Neuronal stem cell (in vitro differentiated cells): ENCODE measurements at regions not wholly inside any gene's neighbourhood (a gene's known extent, or its start where the extent isn't known, plus 50 kb on each side); places are given as distances from the start of the nearest gene placed in this dataset.

Experiments
- DNase-seq: peaks from one replicate; pipeline ENCODE4 v3.0.0-alpha.2; 2013; ENCODE audit warnings: low spot score
- H2AFZ ChIP-seq: one replicate; pipeline ENCODE4 v1.6.1; 2013; ENCODE audit warnings: mild to moderate bottlenecking, low read length, inconsistent platforms
- H2AK5ac ChIP-seq: 2 replicates; pipeline ENCODE4 v1.6.1; 2013; ENCODE audit warnings: low read depth, mild to moderate bottlenecking, inconsistent platforms, low read length, moderate library complexity, mixed read lengths
- H2BK120ac ChIP-seq: 2 replicates; pipeline ENCODE4 v1.6.1; 2013; ENCODE audit warnings: low read depth, mild to moderate bottlenecking, inconsistent platforms, low read length, moderate library complexity, mixed read lengths
- H2BK12ac ChIP-seq: one replicate; pipeline ENCODE4 v1.6.1; 2013; ENCODE audit warnings: low read length, inconsistent platforms
- H2BK15ac ChIP-seq: 2 replicates; pipeline ENCODE4 v1.6.1; 2013; ENCODE audit warnings: mild to moderate bottlenecking, low read length, inconsistent platforms, mixed read lengths
- H2BK5ac ChIP-seq: one replicate; pipeline ENCODE4 v1.6.1; 2013; ENCODE audit warnings: inconsistent platforms, mild to moderate bottlenecking, low read length, moderate library complexity
- H3K14ac ChIP-seq: one replicate; pipeline ENCODE4 v1.6.1; 2013; ENCODE audit warnings: low read length, inconsistent platforms
- H3K18ac ChIP-seq: 2 replicates; pipeline ENCODE4 v1.6.1; 2013; ENCODE audit warnings: low read length, inconsistent platforms
- H3K23ac ChIP-seq: 2 replicates; pipeline ENCODE4 v1.6.1; 2013; ENCODE audit warnings: low read depth, mild to moderate bottlenecking, mixed read lengths, low read length, inconsistent platforms; ENCODE audit not compliant: poor library complexity
- H3K27ac ChIP-seq: replicated peaks from 3 replicates; pipeline ENCODE4 v1.5.1; 2013; ENCODE audit warnings: low read length, inconsistent platforms
- H3K27me3 ChIP-seq, 3 experiments: 2 replicates each; pipeline ENCODE4 v1.6.1; 2013; ENCODE audit warnings: low read length in 3 of 3, mild to moderate bottlenecking in 2 of 3, inconsistent platforms in 1 of 3, low read depth in 1 of 3, mixed read lengths in 1 of 3, moderate library complexity in 1 of 3; ENCODE audit not compliant: control insufficient read depth in 3 of 3, insufficient read depth in 3 of 3
- H3K36me3 ChIP-seq, 2 donors: replicated peaks in 1 of 2; 2 replicates each; pipeline ENCODE4 v1.6.1; 2013; ENCODE audit warnings: low read length in 2 of 2; ENCODE audit not compliant: control insufficient read depth in 2 of 2, insufficient read depth in 2 of 2
- H3K4ac ChIP-seq: 2 replicates; pipeline ENCODE4 v1.6.1; 2013; ENCODE audit warnings: inconsistent platforms, mild to moderate bottlenecking, low read length, moderate library complexity
- H3K4me1 ChIP-seq, 2 donors: 1 replicate in 1 of 2; 2 replicates in 1 of 2; pipeline ENCODE4 v1.6.1; 2013; ENCODE audit warnings: low read length in 2 of 2, low read depth in 1 of 2; ENCODE audit not compliant: control insufficient read depth in 2 of 2, insufficient read depth in 1 of 2
- H3K4me2 ChIP-seq: one replicate; pipeline ENCODE4 v1.6.1; 2013; ENCODE audit warnings: mild to moderate bottlenecking, low read length, inconsistent platforms; ENCODE audit not compliant: insufficient read depth, poor library complexity, severe bottlenecking
- H3K4me3 ChIP-seq, 2 donors: 2 replicates each; pipeline ENCODE4 v1.5.1; 2013; ENCODE audit warnings: low read length in 2 of 2, mild to moderate bottlenecking in 2 of 2, inconsistent platforms in 1 of 2, moderate library complexity in 1 of 2
- H3K79me1 ChIP-seq: one replicate; pipeline ENCODE4 v1.6.1; 2013; ENCODE audit warnings: low read depth, mild to moderate bottlenecking, inconsistent platforms, low read length, moderate library complexity
- H3K9ac ChIP-seq: one replicate; pipeline ENCODE4 v1.6.1; 2013; ENCODE audit warnings: mild to moderate bottlenecking, low read depth, low read length, inconsistent platforms; ENCODE audit not compliant: poor library complexity
- H3K9me3 ChIP-seq, 2 donors: replicated peaks in 1 of 2; 2 replicates each; pipeline versions ENCODE3 to v1.6.1; 2013; ENCODE audit warnings: low read length in 2 of 2, mild to moderate bottlenecking in 2 of 2, inconsistent platforms in 1 of 2, low read depth in 1 of 2, mixed read lengths in 1 of 2, moderate library complexity in 1 of 2; ENCODE audit not compliant: control insufficient read depth in 2 of 2, insufficient read depth in 1 of 2
- H4K8ac ChIP-seq: one replicate; pipeline ENCODE4 v1.6.1; 2013; ENCODE audit warnings: low read depth, mild to moderate bottlenecking, inconsistent platforms, low read length, moderate library complexity
- H4K91ac ChIP-seq: one replicate; pipeline ENCODE4 v1.6.1; 2013; ENCODE audit warnings: low read length, low read depth, mild to moderate bottlenecking, inconsistent platforms; ENCODE audit not compliant: poor library complexity
- WGBS, 2 donors: extraction: QIAGEN DNeasy Blood & Tissue Kit; methylation state at CpG; one replicate each; pipeline ENCODE4 v1.1.7; 2013; ENCODE audit warnings: missing lambda C conversion rate in 2 of 2, mixed read lengths in 1 of 2; ENCODE audit not compliant: insufficient read length in 2 of 2, insufficient replicate concordance in 1 of 2; ENCODE audit errors: extremely low coverage in 2 of 2; 5-methylcytosine and 5-hydroxymethylcytosine counted together

GRCh38 chr21:14876524-14876840, 188.3 kb downstream of the NRIP1 start:
- Histone ChIP-seq H3K14ac (no peak overlapping the region), H3K27ac (no peak overlapping the region), H3K9me3 (peaks cover 0 to 4% of the 10 kb centered on the region in 2 donors), H4K8ac (no peak overlapping the region), H2BK15ac (no peak overlapping the region), H3K79me1 (no peaks in the 10 kb centered on the region), H2BK5ac (no peak overlapping the region), H3K36me3 (no peaks in the 10 kb centered on the region), H3K9ac (no peak overlapping the region), H3K18ac (peak overlapping the region; percentile 6), H3K4me2 (no peak overlapping the region), H3K4me1 (peaks cover 16 to 25% of the 10 kb centered on the region in 2 donors), H4K91ac (no peak overlapping the region), H3K4ac (no peak overlapping the region), H3K27me3 (peaks cover 0 to 16% (median 0%) of the 10 kb centered on the region in 3 experiments), H2BK120ac (no peak overlapping the region), H3K23ac (no peak overlapping the region), H2BK12ac (no peak overlapping the region), H3K4me3 (no peak overlapping the region), H2AFZ (no peak overlapping the region), H2AK5ac (no peak overlapping the region)
- no peak for DNase-seq
- WGBS, 2 donors = no CpG with 5 or more reads among the region's 6 CpGs

DNA sequence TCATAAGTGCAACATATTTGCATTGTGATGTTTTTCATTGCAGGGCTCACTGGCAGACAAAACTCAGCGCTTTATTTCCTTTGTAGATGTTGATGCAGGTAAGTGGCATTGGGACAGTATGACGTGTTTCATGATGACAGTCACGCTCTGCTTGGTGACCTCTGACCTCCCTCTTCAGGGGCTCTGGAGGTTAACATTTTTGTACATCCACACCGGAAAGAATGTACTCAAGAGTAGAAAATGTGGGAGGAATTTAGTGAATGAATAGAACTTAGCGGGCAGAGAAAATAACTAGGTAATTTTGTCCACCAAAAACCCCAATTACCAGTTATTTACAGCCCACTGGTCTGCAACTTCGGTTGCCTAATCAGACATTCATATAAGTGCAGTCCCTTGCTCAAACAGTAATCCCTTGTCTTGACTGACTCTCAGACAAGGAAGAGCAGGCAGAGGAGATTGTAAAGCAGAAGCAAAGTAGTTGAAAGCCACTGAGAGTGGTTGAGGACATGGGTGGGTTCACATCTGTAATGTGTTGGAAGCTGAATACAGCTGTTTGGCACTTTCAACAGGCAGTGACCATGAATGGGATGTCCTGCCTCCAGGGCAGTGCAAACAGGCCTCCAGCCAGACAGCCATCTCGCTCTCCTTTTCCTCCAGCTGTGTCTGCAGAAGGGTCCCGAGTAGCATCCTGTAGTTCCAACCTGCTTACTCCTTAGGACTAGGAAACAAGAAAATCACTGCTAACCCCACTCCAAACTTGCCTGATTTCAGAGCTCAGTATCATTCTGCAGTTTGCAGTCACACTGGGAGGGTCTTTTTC, 188.9 kb downstream of the NRIP1 start:
- Histone ChIP-seq H2BK15ac (no peak overlapping the region), H3K79me1 (no peaks in the 10 kb centered on the region), H3K4me3 (no peak overlapping the region), H2AK5ac (no peak overlapping the region), H3K9me3 (peaks cover 0 to 4% of the 10 kb centered on the region in 2 donors), H2BK120ac (no peak overlapping the region), H3K27ac (no peak overlapping the region), H2BK12ac (no peak overlapping the region), H3K14ac (no peak overlapping the region), H3K9ac (no peak overlapping the region), H3K27me3 (peaks cover 0 to 16% (median 0%) of the 10 kb centered on the region in 3 experiments), H3K36me3 (no peaks in the 10 kb centered on the region), H3K4me1 (peaks cover 16 to 25% of the 10 kb centered on the region in 2 donors), H3K4ac (no peak overlapping the region), H3K4me2 (no peak overlapping the region), H3K18ac (no peak overlapping the region), H4K91ac (no peak overlapping the region), H2BK5ac (no peak overlapping the region), H2AFZ (no peak overlapping the region), H3K23ac (no peak overlapping the region), H4K8ac (no peak overlapping the region)
- DNase-seq = no peak
- no CpG with 5 or more reads among the region's 8 CpGs for WGBS, 2 donors

GRCh38 chr21:14875186-14875585, 189.6 kb downstream of the NRIP1 start:
- Histone ChIP-seq H2BK12ac (no peak overlapping the region), H3K14ac (no peak overlapping the region), H2BK120ac (no peak overlapping the region), H3K4me1 (peaks cover 16 to 25% of the 10 kb centered on the region in 2 donors), H3K4me2 (no peak overlapping the region), H2BK15ac (no peak overlapping the region), H2AK5ac (no peak overlapping the region), H4K8ac (no peak overlapping the region), H3K27ac (no peak overlapping the region), H3K9me3 (peaks cover 0 to 4% of the 10 kb centered on the region in 2 donors), H3K79me1 (no peaks in the 10 kb centered on the region), H2AFZ (no peak overlapping the region), H2BK5ac (no peak overlapping the region), H3K18ac (no peak overlapping the region), H3K4ac (no peak overlapping the region), H3K27me3 (peaks cover 0 to 12% (median 0%) of the 10 kb centered on the region in 3 experiments), H3K36me3 (no peaks in the 10 kb centered on the region), H4K91ac (no peak overlapping the region), H3K9ac (no peak overlapping the region), H3K4me3 (no peak overlapping the region), H3K23ac (no peak overlapping the region)
- no CpG with 5 or more reads among the region's 1 CpG for WGBS, 2 donors
- no peak for DNase-seq

DNA sequence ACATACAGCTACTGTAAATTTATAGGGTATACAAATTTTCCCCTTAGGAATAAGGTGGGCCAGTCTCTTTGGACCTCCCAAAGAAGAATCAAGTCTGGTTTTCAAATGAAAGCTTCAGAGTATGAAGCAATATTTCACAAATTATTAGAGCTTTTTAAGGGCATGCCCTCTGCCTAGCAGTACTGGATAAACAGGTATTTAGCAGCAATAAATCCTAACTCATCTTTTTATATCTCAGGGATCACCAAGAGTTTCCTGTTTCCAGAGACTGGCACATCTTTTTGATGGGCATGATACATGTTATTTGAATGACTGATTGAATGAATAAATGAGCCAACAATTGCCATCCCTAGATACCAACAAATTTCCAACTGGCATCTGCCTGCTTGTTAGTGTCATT, 190.4 kb downstream of the NRIP1 start:
- no peak overlapping the region for H2BK12ac ChIP-seq
- no peaks in the 10 kb centered on the region for H3K9me3 ChIP-seq
- no peak overlapping the region for H3K27ac ChIP-seq
- no peak overlapping the region for H4K91ac ChIP-seq
- no peak overlapping the region for H2BK15ac ChIP-seq
- no peak for DNase-seq
- H2AFZ ChIP-seq = no peak overlapping the region
- H3K9ac ChIP-seq = no peak overlapping the region
- no peak overlapping the region for H3K18ac ChIP-seq
- H3K4me3 ChIP-seq = no peak overlapping the region
- H2AK5ac ChIP-seq = no peak overlapping the region
- no peak overlapping the region for H3K23ac ChIP-seq
- H2BK5ac ChIP-seq = no peak overlapping the region
- H4K8ac ChIP-seq = no peak overlapping the region
- peaks cover 16 to 26% of the 10 kb centered on the region in 2 donors for H3K4me1 ChIP-seq
- peaks cover 0 to 3% (median 0%) of the 10 kb centered on the region in 3 experiments for H3K27me3 ChIP-seq
- no peaks in the 10 kb centered on the region for H3K79me1 ChIP-seq
- no peak overlapping the region for H2BK120ac ChIP-seq
- no peak overlapping the region for H3K4me2 ChIP-seq
- H3K14ac ChIP-seq = no peak overlapping the region
- no peaks in the 10 kb centered on the region for H3K36me3 ChIP-seq
- no peak overlapping the region for H3K4ac ChIP-seq
